ENCODE measurements at regions not wholly inside any gene's neighbourhood (a gene's known extent, or its start where the extent isn't known, plus 50 kb on each side); places are given as distances from the start of the nearest gene placed in this dataset.

- DNase-seq (ENCODE audit: low spot score) = no peak
- TF ChIP-seq SP1 (IDR thresholded peaks at IDR 0.05) (no peak), FOXA2 (IDR thresholded peaks at IDR 0.05) (no peak), FOXA1 (IDR thresholded peaks at IDR 0.05) (no peak)
- Histone ChIP-seq H3K4me3 (ENCODE audit: low read depth in 1 of 3, low read length in 3 of 3) (no peak overlapping the region), H3K9ac (ENCODE audit: low read depth in 1 of 2, low read length in 2 of 2) (no peak overlapping the region), H3K27ac (ENCODE audit: low read depth in 1 of 2, low read length in 2 of 2) (no peak overlapping the region), H3K36me3 (ENCODE audit: control insufficient read depth in 4 of 4, insufficient read depth in 3 of 4, low read depth in 1 of 4, low read length in 3 of 4) (no peaks in the 10 kb centered on the region), H3K27me3 (ENCODE audit: control insufficient read depth in 4 of 4, insufficient read depth in 4 of 4, low read length in 3 of 4) (peaks cover 0 to 3% (median 0%) of the 10 kb centered on the region in 4 donors), H3K9me3 (ENCODE audit: control insufficient read depth in 4 of 4, low read length in 3 of 4) (no peaks in the 10 kb centered on the region), H3K4me1 (ENCODE audit: control insufficient read depth in 4 of 4, insufficient read depth in 4 of 4, low read length in 3 of 4) (no peaks in the 10 kb centered on the region)
- 44% methylated on average over 2 of the region's 2 CpGs for WGBS
Measured at GRCh38 chr10:9195385-9195784, 1140.9 kb downstream of the GATA3 start.

- no peak overlapping the region for H3K9ac ChIP-seq (ENCODE audit: low read depth in 1 of 2, low read length in 2 of 2)
- no peaks in the 10 kb centered on the region for H3K4me1 ChIP-seq (ENCODE audit: control insufficient read depth in 4 of 4, insufficient read depth in 4 of 4, low read length in 3 of 4)
- no peak for DNase-seq (ENCODE audit: low spot score)
- peaks cover 0 to 5% (median 2%) of the 10 kb centered on the region in 4 donors for H3K27me3 ChIP-seq (ENCODE audit: control insufficient read depth in 4 of 4, insufficient read depth in 4 of 4, low read length in 3 of 4)
- no peaks in the 10 kb centered on the region for H3K36me3 ChIP-seq (ENCODE audit: control insufficient read depth in 4 of 4, insufficient read depth in 3 of 4, low read depth in 1 of 4, low read length in 3 of 4)
- H3K9me3 ChIP-seq (ENCODE audit: control insufficient read depth in 4 of 4, low read length in 3 of 4) = no peaks in the 10 kb centered on the region
- 46% methylated on average over 4 of the region's 4 CpGs for WGBS
- TF ChIP-seq JUND (IDR thresholded peaks at IDR 0.05) (no peak), ZBTB33 (IDR thresholded peaks at IDR 0.05) (no peak), RXRA (IDR thresholded peaks at IDR 0.05) (no peak), FOXA1 (IDR thresholded peaks at IDR 0.05) (no peak), GABPA (IDR thresholded peaks at IDR 0.05 in 1 of 2, conservative IDR thresholded peaks at IDR 0.05 in 1 of 2) (no peak), HNF4A (conservative IDR thresholded peaks at IDR 0.05) (no peak), NR2F2 (IDR thresholded peaks at IDR 0.05) (no peak), SP1 (IDR thresholded peaks at IDR 0.05) (no peak), ATF3 (IDR thresholded peaks at IDR 0.05) (no peak), EGR1 (IDR thresholded peaks at IDR 0.05; ENCODE audit: low read depth in 2 of 2) (no peak), FOXA2 (IDR thresholded peaks at IDR 0.05) (no peak)
- TF ChIP-seq, protein P1, sequence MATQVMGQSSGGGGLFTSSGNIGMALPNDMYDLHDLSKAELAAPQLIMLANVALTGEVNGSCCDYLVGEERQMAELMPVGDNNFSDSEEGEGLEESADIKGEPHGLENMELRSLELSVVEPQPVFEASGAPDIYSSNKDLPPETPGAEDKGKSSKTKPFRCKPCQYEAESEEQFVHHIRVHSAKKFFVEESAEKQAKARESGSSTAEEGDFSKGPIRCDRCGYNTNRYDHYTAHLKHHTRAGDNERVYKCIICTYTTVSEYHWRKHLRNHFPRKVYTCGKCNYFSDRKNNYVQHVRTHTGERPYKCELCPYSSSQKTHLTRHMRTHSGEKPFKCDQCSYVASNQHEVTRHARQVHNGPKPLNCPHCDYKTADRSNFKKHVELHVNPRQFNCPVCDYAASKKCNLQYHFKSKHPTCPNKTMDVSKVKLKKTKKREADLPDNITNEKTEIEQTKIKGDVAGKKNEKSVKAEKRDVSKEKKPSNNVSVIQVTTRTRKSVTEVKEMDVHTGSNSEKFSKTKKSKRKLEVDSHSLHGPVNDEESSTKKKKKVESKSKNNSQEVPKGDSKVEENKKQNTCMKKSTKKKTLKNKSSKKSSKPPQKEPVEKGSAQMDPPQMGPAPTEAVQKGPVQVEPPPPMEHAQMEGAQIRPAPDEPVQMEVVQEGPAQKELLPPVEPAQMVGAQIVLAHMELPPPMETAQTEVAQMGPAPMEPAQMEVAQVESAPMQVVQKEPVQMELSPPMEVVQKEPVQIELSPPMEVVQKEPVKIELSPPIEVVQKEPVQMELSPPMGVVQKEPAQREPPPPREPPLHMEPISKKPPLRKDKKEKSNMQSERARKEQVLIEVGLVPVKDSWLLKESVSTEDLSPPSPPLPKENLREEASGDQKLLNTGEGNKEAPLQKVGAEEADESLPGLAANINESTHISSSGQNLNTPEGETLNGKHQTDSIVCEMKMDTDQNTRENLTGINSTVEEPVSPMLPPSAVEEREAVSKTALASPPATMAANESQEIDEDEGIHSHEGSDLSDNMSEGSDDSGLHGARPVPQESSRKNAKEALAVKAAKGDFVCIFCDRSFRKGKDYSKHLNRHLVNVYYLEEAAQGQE (IDR thresholded peaks at IDR 0.05) = no peak
- TF ChIP-seq, protein P2, sequence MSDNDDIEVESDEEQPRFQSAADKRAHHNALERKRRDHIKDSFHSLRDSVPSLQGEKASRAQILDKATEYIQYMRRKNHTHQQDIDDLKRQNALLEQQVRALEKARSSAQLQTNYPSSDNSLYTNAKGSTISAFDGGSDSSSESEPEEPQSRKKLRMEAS (IDR thresholded peaks at IDR 0.05) = no peak
- H3K27ac ChIP-seq (ENCODE audit: low read depth in 1 of 2, low read length in 2 of 2) = no peak overlapping the region
- no peak overlapping the region for H3K4me3 ChIP-seq (ENCODE audit: low read depth in 1 of 3, low read length in 3 of 3)
Measured at GRCh38 chr10:9198611-9199010, 1144.1 kb downstream of the GATA3 start.

- H3K4me1 ChIP-seq (ENCODE audit: control insufficient read depth in 4 of 4, insufficient read depth in 4 of 4, low read length in 3 of 4) = no peaks in the 10 kb centered on the region
- no peak overlapping the region for H3K4me3 ChIP-seq (ENCODE audit: low read depth in 1 of 3, low read length in 3 of 3)
- WGBS = 38% methylated on average over 1 of the region's 1 CpG
- H3K36me3 ChIP-seq (ENCODE audit: control insufficient read depth in 4 of 4, insufficient read depth in 3 of 4, low read depth in 1 of 4, low read length in 3 of 4) = no peaks in the 10 kb centered on the region
- H3K27me3 ChIP-seq (ENCODE audit: control insufficient read depth in 4 of 4, insufficient read depth in 4 of 4, low read length in 3 of 4) = peaks cover 0 to 5% (median under 1%) of the 10 kb centered on the region in 4 donors
- H3K27ac ChIP-seq (ENCODE audit: low read depth in 1 of 2, low read length in 2 of 2) = no peak overlapping the region
- DNase-seq (ENCODE audit: low spot score) = no peak
- H3K9me3 ChIP-seq (ENCODE audit: control insufficient read depth in 4 of 4, low read length in 3 of 4) = no peaks in the 10 kb centered on the region
- H3K9ac ChIP-seq (ENCODE audit: low read depth in 1 of 2, low read length in 2 of 2) = no peak overlapping the region
- TF ChIP-seq FOXA1 (IDR thresholded peaks at IDR 0.05) = no peak
- no peak for TF ChIP-seq TAF1 (conservative IDR thresholded peaks at IDR 0.05)
- no peak for TF ChIP-seq RXRA (IDR thresholded peaks at IDR 0.05)
- no peak for TF ChIP-seq ATF3 (IDR thresholded peaks at IDR 0.05)
- TF ChIP-seq, protein P1 (IDR thresholded peaks at IDR 0.05) = no peak
- TF ChIP-seq YY1 (IDR thresholded peaks at IDR 0.05) = no peak
- no peak for TF ChIP-seq NR2F2 (IDR thresholded peaks at IDR 0.05)
- no peak for TF ChIP-seq HNF4A (conservative IDR thresholded peaks at IDR 0.05)
- no peak for TF ChIP-seq EGR1 (IDR thresholded peaks at IDR 0.05; ENCODE audit: low read depth in 2 of 2)
- TF ChIP-seq ZBTB33 (IDR thresholded peaks at IDR 0.05) = no peak
Measured at GRCh38 chr10:9205558-9205957, 1151.1 kb downstream of the GATA3 start.
